ENCODE measurements at regions not wholly inside any gene's neighbourhood (a gene's known extent, or its start where the extent isn't known, plus 50 kb on each side); places are given as distances from the start of the nearest gene placed in this dataset.

- H3K4me3 ChIP-seq (ENCODE audit: low read length) = no peak overlapping the region
- no peak for DNase-seq (ENCODE audit: low read depth)
- no peak for TF ChIP-seq CTCF (conservative IDR thresholded peaks at IDR 0.05; ENCODE audit: low read depth, low read length)
Measured at GRCh38 chr7:118755067-118755625, 530.6 kb downstream of the ANKRD7 start.

- no peak for DNase-seq (ENCODE audit: low read depth)
- H3K4me3 ChIP-seq (ENCODE audit: low read length) = no peak overlapping the region
- TF ChIP-seq CTCF (conservative IDR thresholded peaks at IDR 0.05; ENCODE audit: low read depth, low read length) = no peak
Measured at GRCh38 chr7:118757066-118757465, 532.6 kb downstream of the ANKRD7 start.

- TF ChIP-seq CTCF (conservative IDR thresholded peaks at IDR 0.05; ENCODE audit: low read depth, low read length) = no peak
Measured at GRCh38 chr7:118758582-118758981, 534.1 kb downstream of the ANKRD7 start.

GRCh38 chr7:118759921-118760320, 535.4 kb downstream of the ANKRD7 start:
- DNase-seq (ENCODE audit: low read depth) = no peak
- no peak overlapping the region for H3K4me3 ChIP-seq (ENCODE audit: low read length)
- no peak for TF ChIP-seq CTCF (conservative IDR thresholded peaks at IDR 0.05; ENCODE audit: low read depth, low read length)

More at GRCh38 chr7:118758582-118758981, 534.1 kb downstream of the ANKRD7 start:
- no peak for DNase-seq (ENCODE audit: low read depth)
- H3K4me3 ChIP-seq (ENCODE audit: low read length) = no peak overlapping the region

GRCh38 chr7:118762451-118762850, 537.9 kb downstream of the ANKRD7 start:
- no peak overlapping the region for H3K4me3 ChIP-seq (ENCODE audit: low read length)
- TF ChIP-seq CTCF (conservative IDR thresholded peaks at IDR 0.05; ENCODE audit: low read depth, low read length) = no peak
- no peak for DNase-seq (ENCODE audit: low read depth)

GRCh38 chr7:118764221-118764620, 539.7 kb downstream of the ANKRD7 start:
- TF ChIP-seq CTCF (conservative IDR thresholded peaks at IDR 0.05; ENCODE audit: low read depth, low read length) = no peak
- H3K4me3 ChIP-seq (ENCODE audit: low read length) = no peak overlapping the region
- DNase-seq (ENCODE audit: low read depth) = no peak

- DNase-seq (ENCODE audit: low read depth) = no peak
- no peak overlapping the region for H3K4me3 ChIP-seq (ENCODE audit: low read length)
- TF ChIP-seq CTCF (conservative IDR thresholded peaks at IDR 0.05; ENCODE audit: low read depth, low read length) = no peak
Measured at GRCh38 chr7:118771672-118772071, 547.2 kb downstream of the ANKRD7 start.

Data from retinal pigment epithelial cell (primary cell).